ENCODE measurements at regions not wholly inside any gene's neighbourhood (a gene's known extent, or its start where the extent isn't known, plus 50 kb on each side); places are given as distances from the start of the nearest gene placed in this dataset.
"Not testable (repeated sequence)": the region's sequence is repeated elsewhere in the genome, so short reads cannot be mapped to it uniquely, and the experiment has no call there.

DNA sequence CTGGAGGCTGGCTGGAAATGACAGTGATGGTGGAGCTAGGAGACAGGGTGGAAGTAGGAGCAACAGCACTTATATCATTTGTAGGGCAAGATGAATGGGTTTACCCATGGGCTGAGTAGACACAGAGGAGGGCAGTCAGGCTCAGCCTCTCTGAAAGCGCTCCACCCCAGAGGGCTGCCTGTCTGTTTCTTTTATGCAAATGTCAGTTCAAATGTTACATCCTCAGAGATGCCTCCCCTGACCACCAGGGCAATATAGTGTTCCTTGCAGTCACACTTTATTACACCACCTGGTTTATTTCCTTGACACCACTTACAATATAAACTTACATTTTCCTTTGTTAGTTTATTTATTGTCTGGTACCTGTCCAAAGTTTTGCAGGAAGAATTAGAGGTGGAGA is 159.5 kb upstream of the IL12B start:
- Histone ChIP-seq H3K27ac (ENCODE audit: low read depth, low read length) (no peak overlapping the region), H3K27me3 (ENCODE audit: control insufficient read depth, insufficient read depth, low read length) (no peaks in the 10 kb centered on the region), H3K4me1 (ENCODE audit: control insufficient read depth, insufficient read depth, low read length) (no peaks in the 10 kb centered on the region), H3K4me3 (ENCODE audit: low read depth, low read length) (no peak overlapping the region), H3K9me3 (ENCODE audit: control insufficient read depth, insufficient read depth, low read length) (no peaks in the 10 kb centered on the region), H3K36me3 (ENCODE audit: control insufficient read depth, insufficient read depth, low read length) (no peaks in the 10 kb centered on the region)
- 90% methylated on average over 1 of the region's 1 CpG for WGBS (ENCODE audit: insufficient coverage)
- DNase-seq (ENCODE audit: low read depth in 4 of 6, low spot score in 6 of 6): no peak

GRCh38 chr5:159490507-159490906 is 160.2 kb upstream of the IL12B start:
- H3K4me1 ChIP-seq (ENCODE audit: control insufficient read depth, insufficient read depth, low read length): no peaks in the 10 kb centered on the region
- no peak overlapping the region for H3K4me3 ChIP-seq (ENCODE audit: low read depth, low read length)
- WGBS (ENCODE audit: insufficient coverage): 71% methylated on average over 1 of the region's 2 CpGs
- no peaks in the 10 kb centered on the region for H3K9me3 ChIP-seq (ENCODE audit: control insufficient read depth, insufficient read depth, low read length)
- no peaks in the 10 kb centered on the region for H3K27me3 ChIP-seq (ENCODE audit: control insufficient read depth, insufficient read depth, low read length)
- no peak for DNase-seq (ENCODE audit: low read depth in 4 of 6, low spot score in 6 of 6)
- H3K36me3 ChIP-seq (ENCODE audit: control insufficient read depth, insufficient read depth, low read length): no peaks in the 10 kb centered on the region
- H3K27ac ChIP-seq (ENCODE audit: low read depth, low read length): no peak overlapping the region

- Histone ChIP-seq H3K27ac (ENCODE audit: low read depth, low read length) (no peak overlapping the region), H3K27me3 (ENCODE audit: control insufficient read depth, insufficient read depth, low read length) (no peaks in the 10 kb centered on the region), H3K4me1 (ENCODE audit: control insufficient read depth, insufficient read depth, low read length) (no peaks in the 10 kb centered on the region), H3K9me3 (ENCODE audit: control insufficient read depth, insufficient read depth, low read length) (no peaks in the 10 kb centered on the region), H3K4me3 (ENCODE audit: low read depth, low read length) (no peak overlapping the region), H3K36me3 (ENCODE audit: control insufficient read depth, insufficient read depth, low read length) (no peaks in the 10 kb centered on the region)
- no peak for DNase-seq (ENCODE audit: low read depth in 4 of 6, low spot score in 6 of 6)
These were observed 163.4 kb upstream of the IL12B start for GRCh38 chr5:159493696-159494095.

- WGBS (ENCODE audit: insufficient coverage): 60% methylated on average over 1 of the region's 7 CpGs
- Histone ChIP-seq H3K4me1 (ENCODE audit: control insufficient read depth, insufficient read depth, low read length) (no peaks in the 10 kb centered on the region), H3K36me3 (ENCODE audit: control insufficient read depth, insufficient read depth, low read length) (no peaks in the 10 kb centered on the region), H3K9me3 (ENCODE audit: control insufficient read depth, insufficient read depth, low read length) (no peaks in the 10 kb centered on the region), H3K4me3 (ENCODE audit: low read depth, low read length) (no peak overlapping the region), H3K27me3 (ENCODE audit: control insufficient read depth, insufficient read depth, low read length) (no peaks in the 10 kb centered on the region), H3K27ac (ENCODE audit: low read depth, low read length) (no peak overlapping the region)
- no peak for DNase-seq (ENCODE audit: low read depth in 4 of 6, low spot score in 6 of 6)
These were observed 166.5 kb upstream of the IL12B start for GRCh38 chr5:159496773-159497172.

GRCh38 chr5:159497221-159497620 is 166.9 kb upstream of the IL12B start:
- no peaks in the 10 kb centered on the region for H3K4me1 ChIP-seq (ENCODE audit: control insufficient read depth, insufficient read depth, low read length)
- no peaks in the 10 kb centered on the region for H3K36me3 ChIP-seq (ENCODE audit: control insufficient read depth, insufficient read depth, low read length)
- no peaks in the 10 kb centered on the region for H3K27me3 ChIP-seq (ENCODE audit: control insufficient read depth, insufficient read depth, low read length)
- WGBS (ENCODE audit: insufficient coverage): 30% methylated on average over 2 of the region's 2 CpGs
- H3K27ac ChIP-seq (ENCODE audit: low read depth, low read length): no peak overlapping the region
- no peak overlapping the region for H3K4me3 ChIP-seq (ENCODE audit: low read depth, low read length)
- no peaks in the 10 kb centered on the region for H3K9me3 ChIP-seq (ENCODE audit: control insufficient read depth, insufficient read depth, low read length)
- DNase-seq (ENCODE audit: low read depth in 4 of 6, low spot score in 6 of 6): peak in 1 of 6 donors; percentile 11

- H3K36me3 ChIP-seq (ENCODE audit: control insufficient read depth, insufficient read depth, low read length): no peaks in the 10 kb centered on the region
- H3K4me1 ChIP-seq (ENCODE audit: control insufficient read depth, insufficient read depth, low read length): no peaks in the 10 kb centered on the region
- H3K9me3 ChIP-seq (ENCODE audit: control insufficient read depth, insufficient read depth, low read length): no peaks in the 10 kb centered on the region
- no peak for DNase-seq (ENCODE audit: low read depth in 4 of 6, low spot score in 6 of 6)
- H3K4me3 ChIP-seq (ENCODE audit: low read depth, low read length): no peak overlapping the region
- no peak overlapping the region for H3K27ac ChIP-seq (ENCODE audit: low read depth, low read length)
- H3K27me3 ChIP-seq (ENCODE audit: control insufficient read depth, insufficient read depth, low read length): no peaks in the 10 kb centered on the region
These were observed 168.3 kb upstream of the IL12B start for GRCh38 chr5:159498630-159499029.

DNA sequence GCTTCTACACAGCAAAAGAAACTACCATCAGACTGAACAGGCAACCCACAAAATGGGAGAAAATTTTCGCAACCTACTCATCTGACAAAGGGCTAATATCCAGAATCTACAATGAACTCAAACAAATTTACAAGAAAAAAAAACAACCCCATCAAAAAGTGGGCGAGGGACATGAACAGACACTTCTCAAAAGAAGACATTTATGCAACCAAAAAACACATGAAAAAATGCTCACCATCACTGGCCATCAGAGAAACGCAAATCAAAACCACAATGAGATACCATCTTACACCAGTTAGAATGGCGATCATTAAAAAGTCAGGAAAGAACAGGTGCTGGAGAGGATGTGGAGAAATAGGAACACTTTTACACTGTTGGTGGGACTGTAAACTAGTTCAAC is 171.8 kb upstream of the IL12B start:
- no CpG with 5 or more reads among the region's 4 CpGs for WGBS (ENCODE audit: insufficient coverage)
- DNase-seq (ENCODE audit: low read depth in 4 of 6, low spot score in 6 of 6): not testable (repeated sequence)

GRCh38 chr5:159503236-159503635 is 172.9 kb upstream of the IL12B start:
- no peak overlapping the region for H3K27ac ChIP-seq (ENCODE audit: low read depth, low read length)

More for the DNA sequence above, 171.8 kb upstream of the IL12B start:
- H3K9me3 ChIP-seq (ENCODE audit: control insufficient read depth, insufficient read depth, low read length); H3K36me3 ChIP-seq (ENCODE audit: control insufficient read depth, insufficient read depth, low read length); H3K4me3 ChIP-seq (ENCODE audit: low read depth, low read length); H3K27ac ChIP-seq (ENCODE audit: low read depth, low read length); H3K4me1 ChIP-seq (ENCODE audit: control insufficient read depth, insufficient read depth, low read length); H3K27me3 ChIP-seq (ENCODE audit: control insufficient read depth, insufficient read depth, low read length): not testable (repeated sequence)

DNA sequence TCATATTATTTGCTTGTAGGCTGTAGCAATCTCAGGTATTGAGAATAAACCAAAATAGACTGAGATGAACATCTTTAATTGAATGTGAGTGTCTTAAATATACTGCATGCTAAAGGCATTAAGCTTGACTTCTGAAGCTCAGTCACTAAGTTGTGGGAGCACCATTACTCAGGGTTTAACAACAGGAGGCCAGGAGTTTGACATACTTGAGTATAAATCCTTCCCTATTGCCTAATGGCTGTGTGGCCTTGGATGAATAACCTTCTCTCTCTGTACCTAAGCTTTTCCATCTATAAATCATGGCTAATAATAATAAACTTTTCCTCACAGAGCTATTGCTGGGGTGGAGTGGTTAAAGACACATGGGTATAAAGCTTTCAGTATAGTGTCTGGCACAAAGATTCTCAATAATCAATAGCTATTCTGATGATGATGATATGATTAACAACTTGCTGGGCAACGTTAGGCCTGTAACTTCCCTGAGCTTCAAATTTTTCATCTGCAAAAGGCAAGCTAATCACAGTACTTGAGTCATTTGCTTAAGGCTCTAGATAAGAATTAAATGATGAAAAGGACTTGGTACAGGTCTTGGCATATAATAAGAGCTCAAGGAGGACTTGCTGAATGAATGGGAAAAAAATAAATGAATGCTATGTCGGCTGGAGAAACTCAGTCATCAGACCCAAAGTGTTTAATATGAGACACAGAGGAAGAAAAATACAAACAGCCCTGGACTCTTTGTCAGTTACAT is 174.0 kb upstream of the IL12B start:
- no peaks in the 10 kb centered on the region for H3K27me3 ChIP-seq (ENCODE audit: control insufficient read depth, insufficient read depth, low read length)
- 50% methylated on average over 1 of the region's 2 CpGs for WGBS (ENCODE audit: insufficient coverage)
- no peak overlapping the region for H3K27ac ChIP-seq (ENCODE audit: low read depth, low read length)

More at GRCh38 chr5:159503236-159503635, 172.9 kb upstream of the IL12B start:
- Histone ChIP-seq H3K9me3 (ENCODE audit: control insufficient read depth, insufficient read depth, low read length) (no peaks in the 10 kb centered on the region), H3K4me1 (ENCODE audit: control insufficient read depth, insufficient read depth, low read length) (no peaks in the 10 kb centered on the region), H3K4me3 (ENCODE audit: low read depth, low read length) (no peak overlapping the region), H3K36me3 (ENCODE audit: control insufficient read depth, insufficient read depth, low read length) (no peaks in the 10 kb centered on the region), H3K27me3 (ENCODE audit: control insufficient read depth, insufficient read depth, low read length) (no peaks in the 10 kb centered on the region)
- no peak for DNase-seq (ENCODE audit: low read depth in 4 of 6, low spot score in 6 of 6)
- WGBS (ENCODE audit: insufficient coverage): 85% methylated on average over 4 of the region's 4 CpGs

DNA sequence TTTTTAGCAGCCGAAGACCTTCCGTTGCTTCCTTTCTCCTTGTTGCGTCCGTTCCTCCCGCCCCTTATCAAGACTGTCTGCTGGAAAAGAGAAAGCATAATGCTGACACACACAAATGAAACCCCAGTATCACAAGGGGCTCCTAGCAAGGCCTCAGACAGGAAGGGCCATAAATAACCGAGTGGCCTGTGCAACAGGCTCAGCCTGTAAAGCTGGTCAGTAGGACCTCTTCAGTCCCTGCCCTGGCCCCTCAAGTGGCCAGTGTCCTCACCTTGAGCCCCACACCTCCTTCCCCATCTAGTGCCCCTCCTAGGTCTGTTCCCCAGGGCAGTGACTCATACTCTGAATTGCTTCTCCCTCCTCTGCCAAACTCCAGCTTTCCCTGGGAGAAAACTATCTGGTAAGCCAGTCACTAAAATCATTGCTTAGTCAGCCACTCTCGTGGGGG is 174.6 kb upstream of the IL12B start:
- DNase-seq (ENCODE audit: low read depth in 4 of 6, low spot score in 6 of 6): peak in 2 of 6 donors; percentile 13 to 37
- no peaks in the 10 kb centered on the region for H3K9me3 ChIP-seq (ENCODE audit: control insufficient read depth, insufficient read depth, low read length)
- no peaks in the 10 kb centered on the region for H3K27me3 ChIP-seq (ENCODE audit: control insufficient read depth, insufficient read depth, low read length)
- H3K4me1 ChIP-seq (ENCODE audit: control insufficient read depth, insufficient read depth, low read length): no peaks in the 10 kb centered on the region
- 30% methylated on average over 5 of the region's 7 CpGs for WGBS (ENCODE audit: insufficient coverage)
- no peaks in the 10 kb centered on the region for H3K36me3 ChIP-seq (ENCODE audit: control insufficient read depth, insufficient read depth, low read length)
- no peak overlapping the region for H3K4me3 ChIP-seq (ENCODE audit: low read depth, low read length)
- H3K27ac ChIP-seq (ENCODE audit: low read depth, low read length): no peak overlapping the region

More for the DNA sequence above, 174.0 kb upstream of the IL12B start:
- H3K9me3 ChIP-seq (ENCODE audit: control insufficient read depth, insufficient read depth, low read length): no peaks in the 10 kb centered on the region
- H3K36me3 ChIP-seq (ENCODE audit: control insufficient read depth, insufficient read depth, low read length): no peaks in the 10 kb centered on the region
- peak in 1 of 6 donors; percentile 36 for DNase-seq (ENCODE audit: low read depth in 4 of 6, low spot score in 6 of 6)
- no peak overlapping the region for H3K4me3 ChIP-seq (ENCODE audit: low read depth, low read length)
- no peaks in the 10 kb centered on the region for H3K4me1 ChIP-seq (ENCODE audit: control insufficient read depth, insufficient read depth, low read length)
